ENCODE measurements at regions not wholly inside any gene's neighbourhood (a gene's known extent, or its start where the extent isn't known, plus 50 kb on each side); places are given as distances from the start of the nearest gene placed in this dataset.

DNA sequence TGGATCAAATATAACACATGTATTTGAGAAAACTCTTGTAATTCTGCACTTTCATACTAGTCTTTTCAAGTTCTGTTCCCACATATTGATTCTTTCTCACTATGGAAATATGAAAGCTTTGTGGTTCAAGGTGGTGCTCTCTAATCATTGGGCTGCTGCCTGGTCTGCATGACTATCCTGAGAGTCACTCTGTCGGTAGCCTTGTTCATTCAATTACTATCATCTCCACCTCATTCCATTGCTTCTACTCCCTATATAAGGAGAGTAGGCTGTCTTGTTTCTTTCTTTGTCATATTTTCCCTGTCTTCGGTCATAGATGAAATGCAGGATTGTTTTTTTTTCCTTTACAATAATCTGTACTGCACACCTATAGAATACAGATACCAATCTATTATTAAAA is 341.4 kb upstream of the ACTBL2 start:
- TF ChIP-seq, protein P1, sequence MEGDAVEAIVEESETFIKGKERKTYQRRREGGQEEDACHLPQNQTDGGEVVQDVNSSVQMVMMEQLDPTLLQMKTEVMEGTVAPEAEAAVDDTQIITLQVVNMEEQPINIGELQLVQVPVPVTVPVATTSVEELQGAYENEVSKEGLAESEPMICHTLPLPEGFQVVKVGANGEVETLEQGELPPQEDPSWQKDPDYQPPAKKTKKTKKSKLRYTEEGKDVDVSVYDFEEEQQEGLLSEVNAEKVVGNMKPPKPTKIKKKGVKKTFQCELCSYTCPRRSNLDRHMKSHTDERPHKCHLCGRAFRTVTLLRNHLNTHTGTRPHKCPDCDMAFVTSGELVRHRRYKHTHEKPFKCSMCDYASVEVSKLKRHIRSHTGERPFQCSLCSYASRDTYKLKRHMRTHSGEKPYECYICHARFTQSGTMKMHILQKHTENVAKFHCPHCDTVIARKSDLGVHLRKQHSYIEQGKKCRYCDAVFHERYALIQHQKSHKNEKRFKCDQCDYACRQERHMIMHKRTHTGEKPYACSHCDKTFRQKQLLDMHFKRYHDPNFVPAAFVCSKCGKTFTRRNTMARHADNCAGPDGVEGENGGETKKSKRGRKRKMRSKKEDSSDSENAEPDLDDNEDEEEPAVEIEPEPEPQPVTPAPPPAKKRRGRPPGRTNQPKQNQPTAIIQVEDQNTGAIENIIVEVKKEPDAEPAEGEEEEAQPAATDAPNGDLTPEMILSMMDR (IDR thresholded peaks at IDR 0.05), result no peak
- no peak for TF ChIP-seq POLR2A (IDR thresholded peaks at IDR 0.05)
